Spleen (tissue), 11 donors: ENCODE measurements at regions not wholly inside any gene's neighbourhood (a gene's known extent, or its start where the extent isn't known, plus 50 kb on each side); places are given as distances from the start of the nearest gene placed in this dataset.

Experiments
- DNase-seq: peaks from one replicate; pipeline ENCODE4 v3.0.0-alpha.2; 2020
- H3K27ac ChIP-seq, 8 donors: fragments of 200-600 bp; sonication (generic) in 7 of 8; 1 replicate in 4 of 8; 2 replicates in 4 of 8; pipeline versions ENCODE4 v1.5.0 to v1.8.0; 2016 to 2021; ENCODE audit warnings: inconsistent platforms in 4 of 8, mild to moderate bottlenecking in 4 of 8, moderate library complexity in 1 of 8
- H3K27me3 ChIP-seq, 7 donors: fragments of 200-600 bp; sonication (generic) in 6 of 7; replicated peaks in 1 of 7; 1 replicate in 4 of 7; 2 replicates in 3 of 7; pipeline versions ENCODE4 v1.5.0 to v1.8.0; 2016 to 2021; ENCODE audit warnings: inconsistent platforms in 3 of 7, mild to moderate bottlenecking in 1 of 7
- H3K36me3 ChIP-seq, 6 donors: fragments of 200-600 bp; sonication (generic) in 5 of 6; 1 replicate in 4 of 6; 2 replicates in 2 of 6; pipeline versions ENCODE4 v1.5.0 to v1.8.0; 2016 to 2021; ENCODE audit warnings: inconsistent platforms in 2 of 6
- H3K4me1 ChIP-seq, 6 donors: fragments of 200-600 bp; sonication (generic) in 5 of 6; 1 replicate in 3 of 6; 2 replicates in 3 of 6; pipeline versions ENCODE4 v1.5.0 to v1.8.0; 2016 to 2021; ENCODE audit warnings: inconsistent platforms in 3 of 6
- H3K4me3 ChIP-seq, 8 donors: fragments of 200-600 bp; sonication (generic) in 7 of 8; 1 replicate in 4 of 8; 2 replicates in 4 of 8; pipeline versions ENCODE4 v1.5.0 to v1.8.0; 2016 to 2021; ENCODE audit warnings: inconsistent platforms in 4 of 8, mild to moderate bottlenecking in 4 of 8, moderate library complexity in 2 of 8
- H3K9me3 ChIP-seq, 8 donors: fragments of 200-600 bp; sonication (generic) in 7 of 8; 1 replicate in 4 of 8; 2 replicates in 4 of 8; pipeline versions ENCODE4 v1.5.0 to v1.8.0; 2016 to 2021; ENCODE audit warnings: inconsistent platforms in 4 of 8
- CTCF ChIP-seq, 11 experiments: fragments of 200-600 bp in 7 of 11; fragments of 450-650 bp in 4 of 11; sonication (generic) in 4 of 11; IDR thresholded peaks in 8 of 11; conservative IDR thresholded peaks in 3 of 11; 1 replicate in 7 of 11; 2 replicates in 4 of 11; pipeline versions ENCODE4 v1.4.0 to v1.8.0; 2016 to 2021; ENCODE audit warnings: antibody characterized with exemption in 11 of 11, inconsistent platforms in 4 of 11, mild to moderate bottlenecking in 1 of 11
- POLR2A ChIP-seq, 3 donors: fragments of 450-650 bp; IDR thresholded peaks; one replicate each; pipeline ENCODE4 v1.5.1; 2017; ENCODE audit warnings: antibody characterized with exemption in 3 of 3, mild to moderate bottlenecking in 1 of 3
- POLR2AphosphoS5 ChIP-seq, 3 donors: sonication (generic); formaldehyde crosslinking; IDR thresholded peaks; one replicate each; pipeline ENCODE4 v1.5.1; 2017; ENCODE audit warnings: antibody characterized with exemption in 3 of 3
- WGBS, 5 donors: extraction: QIAGEN DNeasy Blood & Tissue Kit in 3 of 5; methylation state at CpG; one replicate each; pipeline versions ENCODE4 v1.1.5 to v1.1.7; 2013 to 2018; 5-methylcytosine and 5-hydroxymethylcytosine counted together
- intact Hi-C: fragments of 100-400 bp; cut with DNase I; formaldehyde crosslinking; loops from one replicate; pipeline ENCODE4 v1.15.0; 2023; ENCODE audit warnings: low total_unique reads
- donor health status: healthy with polysubstance abuse.
- donor health status: DM: no; HTN: no; CAD: no; lungs with moderate emphysema.
- donor health status: DM: no; HTN: no; CAD: no.
- donor health status: Bipolar disorder and iron deficiency.
- donor health status: healthy.
- donor health status: DM: no; HTN: no; CAD: no.
- donor health status: DM: yes; HTN: yes; CAD: no.

DNA sequence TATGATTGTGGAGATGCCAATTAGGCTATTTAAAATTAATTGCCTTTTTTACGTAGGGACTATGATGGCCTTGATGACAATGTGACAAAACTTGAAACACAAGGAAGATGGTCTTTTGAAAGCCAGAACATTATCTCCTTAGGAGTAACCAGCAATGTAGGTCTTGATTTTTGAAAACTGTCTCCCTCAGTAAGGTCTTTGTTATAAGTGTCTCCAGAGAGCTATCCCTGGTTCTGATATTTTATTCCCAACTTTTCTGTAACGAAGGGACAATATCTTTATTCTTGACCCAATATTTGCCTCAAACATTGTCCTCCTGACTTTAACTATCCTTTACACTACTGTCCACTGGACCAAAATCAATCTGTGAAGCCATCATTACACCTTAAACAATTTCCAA lies 493.2 kb downstream of the CCDC85A start:
- H3K27me3 ChIP-seq, result no peaks in the 10 kb centered on the region
- no peak for DNase-seq
- TF ChIP-seq POLR2AphosphoS5 (IDR thresholded peaks at IDR 0.05), result no peak
- TF ChIP-seq POLR2A (IDR thresholded peaks at IDR 0.05), result no peak
- no peak for TF ChIP-seq CTCF (IDR thresholded peaks at IDR 0.05 in 8 of 11, conservative IDR thresholded peaks at IDR 0.05 in 3 of 11)
- no peak overlapping the region for H3K27ac ChIP-seq
- intact Hi-C loops, result no loop called here
- H3K36me3 ChIP-seq, result no peaks in the 10 kb centered on the region
- H3K9me3 ChIP-seq, result peaks cover 2 to 38% (median 19%) of the 10 kb centered on the region in 8 donors
- no peak overlapping the region for H3K4me3 ChIP-seq
- 63 to 87% (median 80%) methylated on average over 2 of the region's 2 CpGs for WGBS, 5 donors
- no peaks in the 10 kb centered on the region for H3K4me1 ChIP-seq

DNA sequence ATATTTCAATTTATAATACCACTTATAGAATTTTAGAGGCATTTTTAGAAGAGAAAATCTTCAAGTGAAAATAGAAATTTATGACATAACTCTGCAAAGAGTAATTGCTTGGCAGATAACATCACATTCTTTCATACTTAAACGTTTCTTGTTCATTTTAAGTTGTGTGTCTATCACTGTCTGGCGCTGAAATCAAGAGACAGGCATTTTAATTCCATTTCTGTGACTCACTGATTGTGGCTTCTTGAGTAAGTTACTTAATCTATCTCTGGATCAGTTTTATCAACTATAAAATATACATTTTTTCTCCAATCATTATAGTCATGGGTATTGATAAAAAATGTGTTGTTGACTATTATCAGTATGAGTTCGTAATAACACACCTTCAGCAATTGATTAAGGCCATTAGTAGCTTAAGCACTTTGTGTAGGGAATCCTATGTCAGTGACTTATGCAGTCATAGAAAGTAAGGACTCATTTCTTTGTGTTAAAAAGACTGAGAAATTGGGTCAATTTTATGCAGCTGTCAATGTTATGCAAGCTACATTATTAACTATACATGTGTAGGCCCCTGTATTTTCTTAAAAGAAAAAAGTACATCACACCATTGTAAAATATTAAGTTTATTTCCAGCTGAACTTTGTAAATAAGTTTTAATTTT lies 497.3 kb downstream of the CCDC85A start:
- Histone ChIP-seq H3K9me3 (peaks cover 0 to 12% (median 0%) of the 10 kb centered on the region in 8 donors), H3K4me3 (no peak overlapping the region), H3K4me1 (no peaks in the 10 kb centered on the region), H3K27me3 (no peaks in the 10 kb centered on the region), H3K36me3 (no peaks in the 10 kb centered on the region), H3K27ac (no peak overlapping the region)
- no peak for TF ChIP-seq POLR2A (IDR thresholded peaks at IDR 0.05)
- no peak for TF ChIP-seq POLR2AphosphoS5 (IDR thresholded peaks at IDR 0.05)
- TF ChIP-seq CTCF (IDR thresholded peaks at IDR 0.05 in 8 of 11, conservative IDR thresholded peaks at IDR 0.05 in 3 of 11), result no peak
- no peak for DNase-seq
- intact Hi-C loops, result no loop called here
- 65 to 77% (median 72%) methylated on average over 3 of the region's 3 CpGs for WGBS, 5 donors

GRCh38 chr2:56681659-56682396 lies 498.0 kb downstream of the CCDC85A start:
- H3K27ac ChIP-seq, result no peak overlapping the region
- H3K27me3 ChIP-seq, result no peaks in the 10 kb centered on the region
- no peaks in the 10 kb centered on the region for H3K36me3 ChIP-seq
- intact Hi-C loops, result no loop called here
- DNase-seq, result no peak
- 32 to 38% (median 37%) methylated on average over 5 of the region's 5 CpGs for WGBS, 5 donors
- no peak overlapping the region for H3K4me3 ChIP-seq
- TF ChIP-seq CTCF (IDR thresholded peaks at IDR 0.05 in 8 of 11, conservative IDR thresholded peaks at IDR 0.05 in 3 of 11) (no peak), POLR2AphosphoS5 (IDR thresholded peaks at IDR 0.05) (no peak), POLR2A (IDR thresholded peaks at IDR 0.05) (no peak)
- H3K9me3 ChIP-seq, result peaks cover 0 to 9% (median 0%) of the 10 kb centered on the region in 8 donors
- H3K4me1 ChIP-seq, result no peaks in the 10 kb centered on the region

- Histone ChIP-seq H3K27me3 (no peaks in the 10 kb centered on the region), H3K27ac (no peak overlapping the region), H3K4me3 (no peak overlapping the region), H3K9me3 (peaks cover 0 to 4% (median 0%) of the 10 kb centered on the region in 8 donors), H3K36me3 (no peaks in the 10 kb centered on the region), H3K4me1 (no peaks in the 10 kb centered on the region)
- no peak for TF ChIP-seq POLR2AphosphoS5 (IDR thresholded peaks at IDR 0.05)
- no peak for TF ChIP-seq CTCF (IDR thresholded peaks at IDR 0.05 in 8 of 11, conservative IDR thresholded peaks at IDR 0.05 in 3 of 11)
- TF ChIP-seq POLR2A (IDR thresholded peaks at IDR 0.05), result no peak
- WGBS, 5 donors, result 41 to 81% (median 59%) methylated on average over 2 to 3 of the region's 3 CpGs
- intact Hi-C loops, result no loop called here
- DNase-seq, result no peak
Measured at GRCh38 chr2:56682397-56682760, 498.6 kb downstream of the CCDC85A start.
